ENCODE measurements at regions not wholly inside any gene's neighbourhood (a gene's known extent, or its start where the extent isn't known, plus 50 kb on each side); places are given as distances from the start of the nearest gene placed in this dataset.

GRCh38 chr2:47654790-47655562 is 84.2 kb upstream of the KCNK12 start:
- ATAC-seq (replicated peaks in 1 of 2) (no peak), DNase-seq (no peak)
- Mint-ChIP-seq H3K9me3 (no peaks in the 10 kb centered on the region), H3K4me1 (ENCODE audit: low read depth) (no peaks in the 10 kb centered on the region), H3K27ac (no peak overlapping the region), H3K27me3 (ENCODE audit: low read depth) (no peaks in the 10 kb centered on the region), H3K36me3 (ENCODE audit: insufficient read depth in 2 of 2) (no peaks in the 10 kb centered on the region), H3K4me3 (no peak overlapping the region)

GRCh38 chr2:47653902-47654789 is 83.4 kb upstream of the KCNK12 start:
- DNase-seq (no peak), ATAC-seq (replicated peaks in 1 of 2) (no peak)
- Mint-ChIP-seq H3K4me1 (ENCODE audit: low read depth) (no peaks in the 10 kb centered on the region), H3K27ac (no peak overlapping the region), H3K4me3 (no peak overlapping the region), H3K36me3 (ENCODE audit: insufficient read depth in 2 of 2) (no peaks in the 10 kb centered on the region), H3K9me3 (no peaks in the 10 kb centered on the region), H3K27me3 (ENCODE audit: low read depth) (no peaks in the 10 kb centered on the region)

GRCh38 chr2:47653036-47653435 is 82.3 kb upstream of the KCNK12 start:
- H3K36me3 Mint-ChIP-seq (ENCODE audit: insufficient read depth in 2 of 2), result no peaks in the 10 kb centered on the region
- ATAC-seq (replicated peaks in 1 of 2) (no peak), DNase-seq (no peak)
- no peak overlapping the region for H3K27ac Mint-ChIP-seq
- H3K9me3 Mint-ChIP-seq, result no peaks in the 10 kb centered on the region
- H3K27me3 Mint-ChIP-seq (ENCODE audit: low read depth), result no peaks in the 10 kb centered on the region
- no peak overlapping the region for H3K4me3 Mint-ChIP-seq
- H3K4me1 Mint-ChIP-seq (ENCODE audit: low read depth), result no peaks in the 10 kb centered on the region

- no peaks in the 10 kb centered on the region for H3K27me3 Mint-ChIP-seq (ENCODE audit: low read depth)
- no peak overlapping the region for H3K4me3 Mint-ChIP-seq
- H3K27ac Mint-ChIP-seq, result no peak overlapping the region
Measured at GRCh38 chr2:47652061-47652690, 81.4 kb upstream of the KCNK12 start.

GRCh38 chr2:47651296-47651695 is 80.5 kb upstream of the KCNK12 start:
- no peaks in the 10 kb centered on the region for H3K4me1 Mint-ChIP-seq (ENCODE audit: low read depth)
- no peaks in the 10 kb centered on the region for H3K27me3 Mint-ChIP-seq (ENCODE audit: low read depth)
- no peak overlapping the region for H3K27ac Mint-ChIP-seq
- H3K36me3 Mint-ChIP-seq (ENCODE audit: insufficient read depth in 2 of 2), result no peaks in the 10 kb centered on the region
- ATAC-seq (replicated peaks in 1 of 2) (no peak), DNase-seq (no peak)
- H3K4me3 Mint-ChIP-seq, result no peak overlapping the region
- H3K9me3 Mint-ChIP-seq, result no peaks in the 10 kb centered on the region

More at GRCh38 chr2:47652061-47652690, 81.4 kb upstream of the KCNK12 start:
- Mint-ChIP-seq H3K9me3 (no peaks in the 10 kb centered on the region), H3K36me3 (ENCODE audit: insufficient read depth in 2 of 2) (no peaks in the 10 kb centered on the region), H3K4me1 (ENCODE audit: low read depth) (no peaks in the 10 kb centered on the region)
- no peak for DNase-seq
- ATAC-seq (replicated peaks in 1 of 2), result no peak

- no peaks in the 10 kb centered on the region for H3K36me3 Mint-ChIP-seq (ENCODE audit: insufficient read depth in 2 of 2)
Measured at GRCh38 chr2:47650001-47650535, 79.3 kb upstream of the KCNK12 start.

GRCh38 chr2:47645246-47645645 is 74.5 kb upstream of the KCNK12 start:
- Mint-ChIP-seq H3K4me1 (ENCODE audit: low read depth) (no peaks in the 10 kb centered on the region), H3K4me3 (no peak overlapping the region), H3K27me3 (ENCODE audit: low read depth) (no peaks in the 10 kb centered on the region), H3K36me3 (ENCODE audit: insufficient read depth in 2 of 2) (no peaks in the 10 kb centered on the region), H3K27ac (no peak overlapping the region), H3K9me3 (no peaks in the 10 kb centered on the region)
- ATAC-seq (replicated peaks in 1 of 2), result no peak
- no peak for DNase-seq

More at GRCh38 chr2:47650001-47650535, 79.3 kb upstream of the KCNK12 start:
- no peaks in the 10 kb centered on the region for H3K27me3 Mint-ChIP-seq (ENCODE audit: low read depth)
- H3K27ac Mint-ChIP-seq, result no peak overlapping the region
- H3K4me1 Mint-ChIP-seq (ENCODE audit: low read depth), result no peaks in the 10 kb centered on the region
- ATAC-seq (replicated peaks in 1 of 2) (no peak), DNase-seq (no peak)
- no peaks in the 10 kb centered on the region for H3K9me3 Mint-ChIP-seq
- H3K4me3 Mint-ChIP-seq, result no peak overlapping the region

GRCh38 chr2:47644351-47644750 is 73.6 kb upstream of the KCNK12 start:
- no peaks in the 10 kb centered on the region for H3K36me3 Mint-ChIP-seq (ENCODE audit: insufficient read depth in 2 of 2)
- H3K4me1 Mint-ChIP-seq (ENCODE audit: low read depth), result no peaks in the 10 kb centered on the region
- no peaks in the 10 kb centered on the region for H3K9me3 Mint-ChIP-seq
- no peak overlapping the region for H3K27ac Mint-ChIP-seq
- DNase-seq (no peak), ATAC-seq (replicated peaks in 1 of 2) (no peak)
- no peaks in the 10 kb centered on the region for H3K27me3 Mint-ChIP-seq (ENCODE audit: low read depth)
- no peak overlapping the region for H3K4me3 Mint-ChIP-seq

GRCh38 chr2:47641366-47641765 is 70.6 kb upstream of the KCNK12 start:
- Mint-ChIP-seq H3K36me3 (ENCODE audit: insufficient read depth in 2 of 2) (peaks cover 0 to 2% of the 10 kb centered on the region in 2 donors), H3K27ac (no peak overlapping the region), H3K4me1 (ENCODE audit: low read depth) (no peaks in the 10 kb centered on the region), H3K9me3 (peaks cover 0 to 5% of the 10 kb centered on the region in 2 donors), H3K27me3 (ENCODE audit: low read depth) (peaks cover 13% of the 10 kb centered on the region), H3K4me3 (no peak overlapping the region)
- no peak for DNase-seq
- no peak for ATAC-seq (replicated peaks in 1 of 2)

- DNase-seq (no peak), ATAC-seq (replicated peaks in 1 of 2) (no peak)
- Mint-ChIP-seq H3K36me3 (ENCODE audit: insufficient read depth in 2 of 2) (peaks cover 0 to 2% of the 10 kb centered on the region in 2 donors), H3K27me3 (ENCODE audit: low read depth) (peaks cover 13% of the 10 kb centered on the region), H3K9me3 (peaks cover 0 to 5% of the 10 kb centered on the region in 2 donors), H3K4me1 (ENCODE audit: low read depth) (no peaks in the 10 kb centered on the region), H3K27ac (no peak overlapping the region), H3K4me3 (no peak overlapping the region)
Measured at GRCh38 chr2:47640356-47640755, 69.6 kb upstream of the KCNK12 start.

- no peak for ATAC-seq (replicated peaks in 1 of 2)
- no peak for DNase-seq
- Mint-ChIP-seq H3K36me3 (ENCODE audit: insufficient read depth in 2 of 2) (peaks cover 0 to 2% of the 10 kb centered on the region in 2 donors), H3K27me3 (ENCODE audit: low read depth) (peaks cover 13% of the 10 kb centered on the region), H3K4me3 (no peak overlapping the region), H3K9me3 (peaks cover 0 to 5% of the 10 kb centered on the region in 2 donors), H3K4me1 (ENCODE audit: low read depth) (no peaks in the 10 kb centered on the region), H3K27ac (no peak overlapping the region)
Measured at GRCh38 chr2:47639467-47639866, 68.7 kb upstream of the KCNK12 start.

GRCh38 chr2:47638430-47638829 is 67.6 kb upstream of the KCNK12 start:
- H3K27me3 Mint-ChIP-seq (ENCODE audit: low read depth), result peaks cover 13% of the 10 kb centered on the region
- DNase-seq (no peak), ATAC-seq (replicated peaks in 1 of 2) (no peak)
- H3K9me3 Mint-ChIP-seq, result peaks cover 0 to 5% of the 10 kb centered on the region in 2 donors
- H3K27ac Mint-ChIP-seq, result no peak overlapping the region
- no peaks in the 10 kb centered on the region for H3K4me1 Mint-ChIP-seq (ENCODE audit: low read depth)
- no peak overlapping the region for H3K4me3 Mint-ChIP-seq
- peaks cover 0 to 2% of the 10 kb centered on the region in 2 donors for H3K36me3 Mint-ChIP-seq (ENCODE audit: insufficient read depth in 2 of 2)
